HG03135 (cell line): ENCODE measurements at regions not wholly inside any gene's neighbourhood (a gene's known extent, or its start where the extent isn't known, plus 50 kb on each side); places are given as distances from the start of the nearest gene placed in this dataset.

Experiments used
- ATAC-seq: cut with Tn5 transposase; IDR thresholded peaks from one replicate; pipeline ENCODE4 v1.9.1; 2021; ENCODE audit warnings: mild to moderate bottlenecking, moderate library complexity; ENCODE audit not compliant: unreplicated experiment

- no peak for ATAC-seq
Observed at GRCh38 chr16:49216593-49216992, 65.0 kb downstream of the CBLN1 start.

- ATAC-seq = no peak
Observed at GRCh38 chr16:49213594-49213993, 68.0 kb downstream of the CBLN1 start.

- no peak for ATAC-seq
Observed at GRCh38 chr16:49204191-49204590, 77.4 kb downstream of the CBLN1 start.

- ATAC-seq = no peak
Observed at GRCh38 chr16:49203361-49203760, 78.3 kb downstream of the CBLN1 start.

- ATAC-seq = no peak
Observed at GRCh38 chr16:49201118-49201517, 80.5 kb downstream of the CBLN1 start.

GRCh38 chr16:49200223-49200820 lies 81.3 kb downstream of the CBLN1 start:
- no peak for ATAC-seq

- ATAC-seq = no peak
Observed at GRCh38 chr16:49195237-49195548, 86.4 kb downstream of the CBLN1 start.

- ATAC-seq = no peak
Observed at GRCh38 chr16:49194537-49195236, 87.0 kb downstream of the CBLN1 start.

GRCh38 chr16:49193596-49193995 lies 88.0 kb downstream of the CBLN1 start:
- ATAC-seq = no peak

- ATAC-seq = no peak
Observed at GRCh38 chr16:49189286-49189685, 92.4 kb downstream of the CBLN1 start.

GRCh38 chr16:49183911-49184310 lies 97.7 kb downstream of the CBLN1 start:
- no peak for ATAC-seq

- no peak for ATAC-seq
Observed at GRCh38 chr16:49181791-49182518, 99.7 kb downstream of the CBLN1 start.

- ATAC-seq = no peak
Observed at GRCh38 chr16:49179714-49180330, 101.8 kb downstream of the CBLN1 start.

- ATAC-seq = no peak
Observed at GRCh38 chr16:49168126-49168525, 113.5 kb downstream of the CBLN1 start.

GRCh38 chr16:49165025-49165424 lies 116.6 kb downstream of the CBLN1 start:
- ATAC-seq = no peak

GRCh38 chr16:49161191-49161590 lies 120.4 kb downstream of the CBLN1 start:
- no peak for ATAC-seq

- ATAC-seq = no peak
Observed at GRCh38 chr16:49158029-49158642, 123.5 kb downstream of the CBLN1 start.

GRCh38 chr16:49150341-49150740 lies 131.3 kb downstream of the CBLN1 start:
- ATAC-seq = no peak

GRCh38 chr16:49148410-49148809 lies 133.2 kb downstream of the CBLN1 start:
- ATAC-seq = no peak

GRCh38 chr16:49140618-49141017 lies 141.0 kb downstream of the CBLN1 start:
- no peak for ATAC-seq

GRCh38 chr16:49130397-49130796 lies 151.2 kb downstream of the CBLN1 start:
- no peak for ATAC-seq
